HAP-1 (cell line): ENCODE measurements at regions not wholly inside any gene's neighbourhood (a gene's known extent, or its start where the extent isn't known, plus 50 kb on each side); places are given as distances from the start of the nearest gene placed in this dataset.

Experiments used
- DNase-seq, 2 experiments: peaks; one replicate each; pipeline ENCODE4 v3.0.0-alpha.2; 2016 to 2020; ENCODE audit warnings: low spot score in 2 of 2
- H3K27me3 ChIP-seq: fragments of 250-450 bp; sonication (Bioruptor Pico); 2 replicates; pipeline ENCODE4 v1.5.1; 2020; ENCODE audit warnings: low read depth, mild to moderate bottlenecking, moderate library complexity
- H3K36me3 ChIP-seq: fragments of 250-450 bp; sonication (Bioruptor Pico); replicated peaks from 2 replicates; pipeline ENCODE4 v1.5.1; 2020; ENCODE audit warnings: mild to moderate bottlenecking
- H3K4me1 ChIP-seq: fragments of 250-450 bp; sonication (Bioruptor Pico); 2 replicates; pipeline ENCODE4 v1.5.1; 2020; ENCODE audit warnings: mild to moderate bottlenecking
- H3K4me3 ChIP-seq: fragments of 250-450 bp; sonication (Bioruptor Pico); 2 replicates; pipeline ENCODE4 v1.5.1; 2020; ENCODE audit warnings: mild to moderate bottlenecking, moderate library complexity
- H3K9me3 ChIP-seq: fragments of 250-450 bp; sonication (Bioruptor Pico); 2 replicates; pipeline ENCODE4 v1.5.1; 2020; ENCODE audit warnings: mild to moderate bottlenecking, moderate library complexity
- in situ Hi-C: fragments of 300-500 bp; cut with MboI; formaldehyde crosslinking; loops from 3 replicates; pipeline ENCODE4 v1.14.3; 2020; ENCODE audit warnings: low sequenced_read_pairs, inconsistent platforms, mixed read lengths

- H3K4me3 ChIP-seq, result no peak overlapping the region
- in situ Hi-C loops, result no loop called here
- H3K27me3 ChIP-seq, result no peaks in the 10 kb centered on the region
- no peaks in the 10 kb centered on the region for H3K9me3 ChIP-seq
- no peaks in the 10 kb centered on the region for H3K36me3 ChIP-seq
- no peaks in the 10 kb centered on the region for H3K4me1 ChIP-seq
- no peak for DNase-seq
These were observed 66.6 kb upstream of the WIPF1 start for GRCh38 chr2:174664084-174664759.

GRCh38 chr2:174663550-174663949 is 65.9 kb upstream of the WIPF1 start:
- Histone ChIP-seq H3K4me3 (no peak overlapping the region), H3K9me3 (no peaks in the 10 kb centered on the region), H3K36me3 (no peaks in the 10 kb centered on the region), H3K27me3 (no peaks in the 10 kb centered on the region), H3K4me1 (no peaks in the 10 kb centered on the region)
- in situ Hi-C loops, result no loop called here
- DNase-seq, result no peak

DNA sequence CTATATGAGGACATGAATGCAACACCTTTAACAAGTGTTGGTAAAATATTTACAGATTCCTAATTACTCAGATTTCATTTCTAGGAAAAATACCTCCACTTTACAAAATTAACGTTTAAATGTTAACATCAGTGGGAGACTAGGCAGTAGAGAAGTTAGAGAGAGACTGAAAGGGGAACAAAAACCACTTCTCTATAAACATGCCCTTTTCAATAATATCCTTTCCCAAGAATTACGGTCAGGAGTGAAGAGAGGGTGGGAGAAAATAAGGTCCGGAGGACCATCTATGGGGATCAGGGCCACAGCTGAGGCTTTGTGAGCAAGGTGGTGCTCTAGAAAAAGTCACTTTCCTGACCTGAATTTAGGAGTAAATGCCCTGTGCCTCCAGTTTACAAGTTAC is 65.3 kb upstream of the WIPF1 start:
- Histone ChIP-seq H3K4me3 (no peak overlapping the region), H3K4me1 (no peaks in the 10 kb centered on the region), H3K9me3 (no peaks in the 10 kb centered on the region), H3K27me3 (no peaks in the 10 kb centered on the region), H3K36me3 (no peaks in the 10 kb centered on the region)
- in situ Hi-C loops, result no loop called here
- DNase-seq, result no peak

DNA sequence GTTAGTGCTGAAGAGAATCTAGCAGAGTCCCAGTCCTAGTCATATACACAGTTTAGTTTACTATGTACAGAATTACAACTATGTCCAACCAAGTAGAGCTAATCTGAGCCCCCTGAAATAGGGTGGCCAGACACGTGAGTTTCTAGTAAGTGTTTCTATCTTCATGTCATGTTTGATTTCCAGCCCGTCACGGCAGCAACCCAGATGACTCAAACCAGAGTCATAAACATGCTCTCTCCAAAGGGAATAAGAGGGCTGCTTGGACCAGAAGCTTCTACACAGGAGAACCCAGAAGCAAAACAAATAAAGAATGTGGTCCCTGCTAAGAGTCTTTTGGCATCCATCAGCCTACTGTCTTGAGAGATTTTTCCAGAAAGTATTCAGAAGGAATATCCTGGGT is 64.9 kb upstream of the WIPF1 start:
- in situ Hi-C loops, result no loop called here
- no peak for DNase-seq

GRCh38 chr2:174660984-174661675 is 63.5 kb upstream of the WIPF1 start:
- no peak for DNase-seq
- H3K4me1 ChIP-seq, result no peaks in the 10 kb centered on the region
- H3K4me3 ChIP-seq, result no peak overlapping the region
- in situ Hi-C loops, result no loop called here
- H3K27me3 ChIP-seq, result no peaks in the 10 kb centered on the region
- no peaks in the 10 kb centered on the region for H3K36me3 ChIP-seq
- no peaks in the 10 kb centered on the region for H3K9me3 ChIP-seq

More for the DNA sequence above, 64.9 kb upstream of the WIPF1 start:
- no peak overlapping the region for H3K4me3 ChIP-seq
- no peaks in the 10 kb centered on the region for H3K36me3 ChIP-seq
- H3K9me3 ChIP-seq, result no peaks in the 10 kb centered on the region
- no peaks in the 10 kb centered on the region for H3K27me3 ChIP-seq
- H3K4me1 ChIP-seq, result no peaks in the 10 kb centered on the region

DNA sequence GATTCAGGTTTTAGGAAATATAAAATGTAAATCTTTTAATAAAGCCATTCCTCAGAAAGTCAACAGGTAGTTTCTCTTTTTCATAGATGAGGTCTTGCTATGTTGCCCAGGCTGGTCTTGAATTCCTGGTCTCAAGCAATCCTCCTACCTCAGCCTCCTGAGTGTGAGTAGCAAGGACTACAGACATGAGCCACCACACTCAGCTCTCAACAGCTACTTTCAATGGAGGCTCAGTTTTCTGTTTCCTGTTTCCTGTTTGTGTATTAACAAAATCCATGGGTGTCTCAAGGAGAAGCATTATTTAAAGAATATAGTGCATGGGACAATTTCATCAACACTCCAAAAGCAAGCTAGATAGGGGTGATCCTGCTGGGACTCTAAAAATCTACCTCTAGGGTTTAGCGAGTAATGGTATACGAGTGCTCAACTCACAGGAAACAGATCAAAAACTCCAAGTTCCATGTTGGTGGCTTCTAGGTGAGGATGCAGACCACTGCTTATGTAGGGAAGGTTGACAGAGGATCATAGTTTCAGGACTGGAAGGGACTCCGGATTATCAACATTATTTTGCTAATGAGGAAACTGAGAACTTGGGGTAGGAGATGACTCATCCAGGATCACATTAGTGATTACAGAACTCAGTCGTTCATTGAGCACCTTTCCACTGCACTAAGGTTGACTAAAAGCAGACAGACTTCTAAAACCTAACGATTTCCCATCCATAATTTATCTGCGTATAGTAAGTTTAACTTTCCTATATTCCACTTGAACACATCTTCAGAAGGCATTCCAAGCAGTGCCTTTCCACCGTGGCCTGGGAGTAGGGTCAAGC is 61.7 kb upstream of the WIPF1 start:
- DNase-seq, result no peak
- H3K27me3 ChIP-seq, result no peaks in the 10 kb centered on the region
- no peaks in the 10 kb centered on the region for H3K9me3 ChIP-seq
- in situ Hi-C loops, result no loop called here
- H3K4me3 ChIP-seq, result no peak overlapping the region
- no peaks in the 10 kb centered on the region for H3K4me1 ChIP-seq
- H3K36me3 ChIP-seq, result no peaks in the 10 kb centered on the region

DNA sequence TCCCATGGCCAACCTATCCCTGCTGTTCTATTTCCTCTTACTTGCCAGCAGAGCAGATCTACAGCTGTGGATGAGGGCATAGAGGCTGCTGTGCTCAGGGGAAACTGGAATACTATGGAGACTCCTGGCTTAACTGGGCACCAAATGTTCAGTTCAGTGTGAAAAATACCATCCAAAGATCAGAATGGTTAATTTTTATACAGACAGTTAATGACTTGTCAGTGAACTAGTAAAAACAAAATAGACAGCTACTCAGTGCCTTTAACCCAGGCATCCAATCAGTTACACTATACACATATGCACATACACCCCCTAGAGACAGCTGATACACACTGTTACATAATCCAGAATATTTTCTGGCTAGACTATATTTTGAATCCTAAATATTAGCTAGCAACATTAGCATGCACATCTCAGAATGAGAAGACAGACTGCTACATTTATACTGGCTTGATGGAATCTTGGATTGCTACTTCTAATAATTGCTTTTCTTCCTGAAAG is 59.1 kb upstream of the WIPF1 start:
- in situ Hi-C loops, result no loop called here

DNA sequence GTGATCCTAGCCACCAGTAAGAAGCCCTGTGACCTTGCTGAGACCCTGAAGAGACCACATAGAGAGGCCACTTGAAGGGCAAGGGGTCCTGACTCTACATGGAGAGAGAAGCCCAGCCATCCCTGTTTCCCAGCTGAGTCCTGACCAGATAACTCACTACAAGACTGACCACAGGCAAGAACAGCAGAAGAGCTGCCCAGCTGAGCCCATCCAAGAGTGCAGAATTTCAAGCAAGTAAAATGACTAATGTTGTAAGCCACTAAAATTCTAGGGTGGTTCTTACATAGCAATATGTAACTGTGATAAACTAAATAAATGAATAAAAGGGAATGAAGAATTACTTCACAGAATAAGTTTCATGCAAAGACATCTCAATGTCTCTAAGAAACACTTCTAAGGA is 58.4 kb upstream of the WIPF1 start:
- Histone ChIP-seq H3K4me3 (no peak overlapping the region), H3K9me3 (no peaks in the 10 kb centered on the region), H3K27me3 (no peaks in the 10 kb centered on the region), H3K4me1 (no peaks in the 10 kb centered on the region), H3K36me3 (no peaks in the 10 kb centered on the region)
- no peak for DNase-seq
- in situ Hi-C loops, result no loop called here

More for the DNA sequence above, 59.1 kb upstream of the WIPF1 start:
- Histone ChIP-seq H3K36me3 (no peaks in the 10 kb centered on the region), H3K27me3 (no peaks in the 10 kb centered on the region), H3K9me3 (no peaks in the 10 kb centered on the region), H3K4me1 (no peaks in the 10 kb centered on the region), H3K4me3 (no peak overlapping the region)
- no peak for DNase-seq

- Histone ChIP-seq H3K9me3 (peaks cover 1% of the 10 kb centered on the region; the same call in 1 of the 2 replicates), H3K36me3 (no peaks in the 10 kb centered on the region), H3K4me1 (no peaks in the 10 kb centered on the region), H3K4me3 (no peak overlapping the region), H3K27me3 (no peaks in the 10 kb centered on the region)
- in situ Hi-C loops, result no loop called here
- DNase-seq, result no peak
These were observed 56.9 kb upstream of the WIPF1 start for GRCh38 chr2:174654419-174654941.

- Histone ChIP-seq H3K4me1 (no peaks in the 10 kb centered on the region), H3K4me3 (no peak overlapping the region), H3K9me3 (peaks cover 10% of the 10 kb centered on the region), H3K36me3 (no peaks in the 10 kb centered on the region), H3K27me3 (no peaks in the 10 kb centered on the region)
- in situ Hi-C loops, result no loop called here
- DNase-seq, result no peak
These were observed 51.3 kb upstream of the WIPF1 start for GRCh38 chr2:174648896-174649295.
